ENCODE measurements at regions not wholly inside any gene's neighbourhood (a gene's known extent, or its start where the extent isn't known, plus 50 kb on each side); places are given as distances from the start of the nearest gene placed in this dataset.
"Not testable (repeated sequence)": the region's sequence is repeated elsewhere in the genome, so short reads cannot be mapped to it uniquely, and the experiment has no call there.

DNA sequence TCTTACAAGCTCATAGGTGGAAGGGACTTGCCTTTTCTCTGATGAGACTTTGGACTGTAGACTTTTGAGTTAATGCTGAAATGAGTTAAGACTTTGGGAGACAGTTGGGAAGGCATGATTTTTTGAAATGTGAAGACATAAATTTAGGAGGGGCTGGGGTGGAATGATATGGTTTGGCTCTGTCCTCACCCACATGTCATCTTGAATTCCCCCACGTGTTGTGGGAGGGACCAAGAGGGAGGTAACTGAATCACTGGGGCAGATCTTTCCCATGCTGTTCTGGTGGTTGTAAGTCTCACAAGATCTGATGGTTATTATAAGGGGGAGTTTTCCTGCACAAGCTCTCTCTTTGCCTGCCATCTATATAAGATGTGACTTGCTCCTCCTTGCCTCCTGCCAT is 777.9 kb downstream of the CENPC start:
- TF ChIP-seq EP300 (IDR thresholded peaks at IDR 0.05) (no peak), CTCF (IDR thresholded peaks at IDR 0.05) (no peak), POLR2AphosphoS5 (IDR thresholded peaks at IDR 0.05) (no peak), POLR2A (IDR thresholded peaks at IDR 0.05) (no peak)
- no peak for ATAC-seq
- Histone ChIP-seq H3K36me3 (no peaks in the 10 kb centered on the region), H3K9me3 (peaks cover 0 to 9% (median 0%) of the 10 kb centered on the region in 3 donors), H3K27ac (no peak overlapping the region), H3K4me3 (no peak overlapping the region), H3K27me3 (no peaks in the 10 kb centered on the region), H3K4me1 (no peaks in the 10 kb centered on the region)
- 75 to 80% methylated on average over 1 of the region's 1 CpG for WGBS, 2 donors (ENCODE audit: low coverage in 1 of 2)

GRCh38 chr4:66766557-66766956 is 778.7 kb downstream of the CENPC start:
- Histone ChIP-seq H3K4me3 (no peak overlapping the region), H3K27me3 (no peaks in the 10 kb centered on the region), H3K36me3 (no peaks in the 10 kb centered on the region), H3K9me3 (peaks cover 0 to 7% (median 0%) of the 10 kb centered on the region in 3 donors), H3K4me1 (no peaks in the 10 kb centered on the region), H3K27ac (no peak overlapping the region)
- 75% methylated on average over 1 of the region's 1 CpG; no CpG with 5 or more reads in 1 of the 2 donors for WGBS, 2 donors (ENCODE audit: low coverage in 1 of 2)
- TF ChIP-seq EP300 (IDR thresholded peaks at IDR 0.05): no peak
- TF ChIP-seq CTCF (IDR thresholded peaks at IDR 0.05): no peak
- TF ChIP-seq POLR2AphosphoS5 (IDR thresholded peaks at IDR 0.05): no peak
- no peak for TF ChIP-seq POLR2A (IDR thresholded peaks at IDR 0.05)
- no peak for ATAC-seq

- H3K9me3 ChIP-seq: no peaks in the 10 kb centered on the region
- no peak overlapping the region for H3K4me3 ChIP-seq
- H3K27ac ChIP-seq: no peak overlapping the region
- ATAC-seq: no peak
- H3K36me3 ChIP-seq: no peaks in the 10 kb centered on the region
- TF ChIP-seq POLR2A (IDR thresholded peaks at IDR 0.05) (no peak), EP300 (IDR thresholded peaks at IDR 0.05) (no peak), CTCF (IDR thresholded peaks at IDR 0.05) (no peak), POLR2AphosphoS5 (IDR thresholded peaks at IDR 0.05) (no peak)
- H3K27me3 ChIP-seq: no peaks in the 10 kb centered on the region
- no peaks in the 10 kb centered on the region for H3K4me1 ChIP-seq
- WGBS, 2 donors (ENCODE audit: low coverage in 1 of 2): 44 to 48% methylated on average over 2 of the region's 2 CpGs
Measured at GRCh38 chr4:66750273-66750672, 795.0 kb downstream of the CENPC start.

- H3K9me3 ChIP-seq, ATAC-seq, H3K27me3 ChIP-seq, H3K27ac ChIP-seq, H3K4me3 ChIP-seq, H3K4me1 ChIP-seq, H3K36me3 ChIP-seq: not testable (repeated sequence)
- 96 to 100% methylated on average over 2 to 4 of the region's 4 CpGs for WGBS, 2 donors (ENCODE audit: low coverage in 1 of 2)
Measured at GRCh38 chr4:66746918-66747317, 798.4 kb downstream of the CENPC start.

DNA sequence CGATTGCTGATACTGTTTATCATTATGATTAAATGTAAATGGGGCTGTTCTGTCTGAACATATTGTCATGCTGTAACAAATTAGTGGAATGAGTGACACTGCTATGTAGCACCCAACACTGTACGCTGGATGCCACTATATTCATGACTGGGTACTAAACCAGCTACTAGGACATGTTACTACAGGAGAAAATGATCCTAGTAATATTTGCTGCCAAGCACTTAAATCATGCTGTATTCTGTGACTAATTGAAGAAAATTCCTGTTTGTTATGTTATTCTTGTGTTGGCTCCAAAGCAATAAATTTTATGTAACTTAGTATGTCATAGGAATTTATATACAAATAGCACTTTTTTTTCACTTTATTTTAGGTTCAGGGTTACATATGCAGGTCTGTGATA is 804.2 kb downstream of the CENPC start:
- no peak for TF ChIP-seq CTCF (IDR thresholded peaks at IDR 0.05)

GRCh38 chr4:66736606-66737005 is 808.7 kb downstream of the CENPC start:
- H3K27ac ChIP-seq: no peak overlapping the region
- no peaks in the 10 kb centered on the region for H3K27me3 ChIP-seq
- no peak for ATAC-seq
- no peaks in the 10 kb centered on the region for H3K36me3 ChIP-seq
- H3K9me3 ChIP-seq: no peaks in the 10 kb centered on the region
- no peak overlapping the region for H3K4me3 ChIP-seq
- TF ChIP-seq POLR2AphosphoS5 (IDR thresholded peaks at IDR 0.05): no peak
- TF ChIP-seq CTCF (IDR thresholded peaks at IDR 0.05): no peak
- TF ChIP-seq EP300 (IDR thresholded peaks at IDR 0.05): no peak
- no peak for TF ChIP-seq POLR2A (IDR thresholded peaks at IDR 0.05)
- WGBS, 2 donors (ENCODE audit: low coverage in 1 of 2): 66 to 78% methylated on average over 3 of the region's 3 CpGs
- H3K4me1 ChIP-seq: no peaks in the 10 kb centered on the region

More for the DNA sequence above, 804.2 kb downstream of the CENPC start:
- 85 to 88% methylated on average over 2 of the region's 2 CpGs for WGBS, 2 donors (ENCODE audit: low coverage in 1 of 2)
- H3K27me3 ChIP-seq: no peaks in the 10 kb centered on the region
- no peaks in the 10 kb centered on the region for H3K4me1 ChIP-seq
- ATAC-seq: no peak
- H3K9me3 ChIP-seq: no peaks in the 10 kb centered on the region
- no peak overlapping the region for H3K27ac ChIP-seq
- no peak overlapping the region for H3K4me3 ChIP-seq
- no peaks in the 10 kb centered on the region for H3K36me3 ChIP-seq
